SH-SY5Y (cell line): ENCODE measurements at regions not wholly inside any gene's neighbourhood (a gene's known extent, or its start where the extent isn't known, plus 50 kb on each side); places are given as distances from the start of the nearest gene placed in this dataset.

ENCODE experiments used
- GATA2 ChIP-seq: IDR thresholded peaks from 2 replicates; pipeline ENCODE4 v1.6.1; 2011; ENCODE audit warnings: mild to moderate bottlenecking, low read depth, low read length
- GATA3 ChIP-seq: IDR thresholded peaks from 2 replicates; pipeline ENCODE4 v1.6.1; 2011; ENCODE audit warnings: low read depth, mild to moderate bottlenecking, low read length, moderate library complexity

DNA sequence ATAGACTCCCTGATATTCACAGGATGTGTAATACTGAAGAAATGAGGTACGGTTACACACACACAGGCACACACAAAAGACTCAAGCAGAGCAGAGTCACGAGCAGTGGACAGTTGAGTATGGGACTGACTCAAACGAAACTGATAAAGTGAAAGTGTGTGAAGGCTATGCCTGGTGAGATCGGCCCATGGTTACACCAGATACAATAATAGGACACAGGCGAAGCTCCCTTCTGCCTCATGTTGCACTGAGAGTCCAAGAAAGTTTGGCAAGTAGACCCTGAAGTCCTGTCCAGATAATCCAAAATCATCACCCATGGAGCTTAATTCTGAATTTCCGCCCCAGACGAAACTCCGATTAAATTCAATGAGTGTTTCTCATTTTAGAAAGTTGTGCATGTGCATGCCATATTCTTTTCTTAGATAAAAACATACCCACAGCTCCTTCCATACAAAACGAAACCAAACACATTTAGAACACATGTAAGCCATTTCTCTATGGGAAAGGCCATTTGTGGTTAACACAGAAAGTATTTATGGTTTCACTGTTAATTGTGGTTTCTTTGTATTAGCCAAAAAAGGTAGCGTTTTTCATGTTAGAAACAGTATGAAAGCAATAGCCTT, 567.6 kb downstream of the PLCL1 start:
- TF ChIP-seq GATA2: no peak
- TF ChIP-seq GATA3: no peak
